ENCODE measurements at regions not wholly inside any gene's neighbourhood (a gene's known extent, or its start where the extent isn't known, plus 50 kb on each side); places are given as distances from the start of the nearest gene placed in this dataset.

DNA sequence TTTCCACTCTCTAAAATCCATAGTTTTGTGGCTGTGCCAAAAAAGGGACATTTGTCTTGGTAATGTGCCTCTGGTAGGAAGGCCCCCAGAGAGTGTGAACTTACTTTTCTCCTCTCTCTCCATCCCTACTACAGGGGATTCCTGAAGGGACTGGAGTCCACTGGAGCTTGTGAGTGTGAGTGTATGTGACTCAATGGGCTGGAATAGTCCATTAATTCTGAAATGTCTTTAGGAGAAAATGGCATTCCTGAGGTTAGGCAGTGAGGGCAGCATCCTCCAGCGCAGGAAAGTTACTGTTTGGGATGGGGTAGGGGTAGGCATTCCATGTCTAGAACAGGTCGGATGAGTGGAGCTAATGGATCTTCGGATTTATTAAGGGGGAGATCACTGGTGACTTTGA lies 59.8 kb upstream of the CACNA2D3 start:
- no peak for DNase-seq (ENCODE audit: extremely low read depth, low read depth)
- no peak overlapping the region for H3K4me3 ChIP-seq (replicated peaks; ENCODE audit: low read depth, low read length)
- no peak for TF ChIP-seq CTCF (IDR thresholded peaks at IDR 0.05; ENCODE audit: low read depth, low read length, missing control alignments)

DNA sequence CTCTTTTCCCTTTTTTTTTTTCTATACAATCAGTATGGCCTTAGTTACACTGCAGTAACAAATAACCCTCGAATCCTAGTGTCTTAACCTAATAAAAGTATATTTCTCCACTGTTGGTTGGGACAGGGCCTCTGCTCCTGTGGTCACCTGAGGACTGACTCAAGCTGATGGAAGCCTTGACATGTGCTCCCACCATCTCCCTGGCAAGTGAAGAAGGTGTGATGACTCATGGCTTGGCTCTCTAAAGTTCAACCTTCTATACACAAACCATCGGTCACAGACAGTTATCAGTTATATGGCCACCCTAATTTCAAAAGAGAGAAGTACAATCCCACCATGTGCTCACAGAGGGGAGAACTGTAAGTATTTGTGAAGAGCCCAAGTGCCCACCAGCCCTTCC lies 65.8 kb upstream of the CACNA2D3 start:
- H3K4me3 ChIP-seq (replicated peaks; ENCODE audit: low read depth, low read length): no peak overlapping the region
- TF ChIP-seq CTCF (IDR thresholded peaks at IDR 0.05; ENCODE audit: low read depth, low read length, missing control alignments): no peak
- DNase-seq (ENCODE audit: extremely low read depth, low read depth): no peak

DNA sequence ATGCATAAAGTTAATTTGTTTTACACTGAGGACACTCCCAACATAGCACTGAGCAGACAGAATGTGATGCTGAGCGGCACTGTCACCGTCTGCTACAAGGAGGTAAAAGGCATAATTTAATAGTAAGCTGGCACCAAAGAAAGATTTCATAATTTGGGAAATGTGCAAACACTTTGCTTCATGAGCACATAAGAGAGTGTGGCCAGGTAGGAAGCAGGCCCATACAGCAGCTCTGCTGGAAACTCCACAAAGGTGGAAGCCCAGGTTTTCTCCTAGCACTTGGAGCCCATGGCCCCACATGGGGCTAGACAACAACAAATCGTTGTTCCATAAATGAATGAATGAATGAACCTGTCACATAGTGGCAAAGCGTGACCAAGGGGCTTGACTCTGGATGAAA lies 68.5 kb upstream of the CACNA2D3 start:
- no peak overlapping the region for H3K4me3 ChIP-seq (replicated peaks; ENCODE audit: low read depth, low read length)
- DNase-seq (ENCODE audit: extremely low read depth, low read depth): no peak
- no peak for TF ChIP-seq CTCF (IDR thresholded peaks at IDR 0.05; ENCODE audit: low read depth, low read length, missing control alignments)

- no peak for DNase-seq (ENCODE audit: extremely low read depth, low read depth)
- H3K4me3 ChIP-seq (replicated peaks; ENCODE audit: low read depth, low read length): no peak overlapping the region
- no peak for TF ChIP-seq CTCF (IDR thresholded peaks at IDR 0.05; ENCODE audit: low read depth, low read length, missing control alignments)
Observed at GRCh38 chr3:54053211-54053610, 69.1 kb upstream of the CACNA2D3 start.

GRCh38 chr3:54047568-54047967 lies 74.8 kb upstream of the CACNA2D3 start:
- DNase-seq (ENCODE audit: extremely low read depth, low read depth): no peak
- no peak for TF ChIP-seq CTCF (IDR thresholded peaks at IDR 0.05; ENCODE audit: low read depth, low read length, missing control alignments)
- H3K4me3 ChIP-seq (replicated peaks; ENCODE audit: low read depth, low read length): no peak overlapping the region

- DNase-seq (ENCODE audit: extremely low read depth, low read depth): peak; percentile 6
- H3K4me3 ChIP-seq (replicated peaks; ENCODE audit: low read depth, low read length): no peak overlapping the region
- no peak for TF ChIP-seq CTCF (IDR thresholded peaks at IDR 0.05; ENCODE audit: low read depth, low read length, missing control alignments)
Observed at GRCh38 chr3:54046641-54047214, 75.6 kb upstream of the CACNA2D3 start.

Measured in HFF-Myc (cell line).